ENCODE measurements at regions not wholly inside any gene's neighbourhood (a gene's known extent, or its start where the extent isn't known, plus 50 kb on each side); places are given as distances from the start of the nearest gene placed in this dataset.

DNA sequence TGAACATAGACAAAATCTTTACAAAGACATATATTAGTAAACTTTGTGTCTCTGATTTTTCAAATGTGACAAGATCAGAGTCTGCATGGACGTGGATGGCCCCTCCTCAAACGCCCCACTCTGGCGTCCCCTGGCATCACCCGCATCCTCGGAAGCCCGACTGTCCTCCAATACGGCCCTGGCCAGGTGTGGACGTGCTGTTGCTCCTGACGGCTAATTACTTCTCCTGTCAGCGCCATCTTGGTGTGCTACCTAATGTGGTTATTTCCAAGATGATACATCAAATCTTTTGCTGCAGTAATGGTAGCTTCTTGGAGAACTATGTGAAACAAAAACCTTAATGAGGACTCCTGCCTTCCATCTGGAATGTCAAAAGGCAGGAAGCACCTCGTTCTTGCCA lies 747.4 kb upstream of the SALL3 start:
- TF ChIP-seq, protein P1, sequence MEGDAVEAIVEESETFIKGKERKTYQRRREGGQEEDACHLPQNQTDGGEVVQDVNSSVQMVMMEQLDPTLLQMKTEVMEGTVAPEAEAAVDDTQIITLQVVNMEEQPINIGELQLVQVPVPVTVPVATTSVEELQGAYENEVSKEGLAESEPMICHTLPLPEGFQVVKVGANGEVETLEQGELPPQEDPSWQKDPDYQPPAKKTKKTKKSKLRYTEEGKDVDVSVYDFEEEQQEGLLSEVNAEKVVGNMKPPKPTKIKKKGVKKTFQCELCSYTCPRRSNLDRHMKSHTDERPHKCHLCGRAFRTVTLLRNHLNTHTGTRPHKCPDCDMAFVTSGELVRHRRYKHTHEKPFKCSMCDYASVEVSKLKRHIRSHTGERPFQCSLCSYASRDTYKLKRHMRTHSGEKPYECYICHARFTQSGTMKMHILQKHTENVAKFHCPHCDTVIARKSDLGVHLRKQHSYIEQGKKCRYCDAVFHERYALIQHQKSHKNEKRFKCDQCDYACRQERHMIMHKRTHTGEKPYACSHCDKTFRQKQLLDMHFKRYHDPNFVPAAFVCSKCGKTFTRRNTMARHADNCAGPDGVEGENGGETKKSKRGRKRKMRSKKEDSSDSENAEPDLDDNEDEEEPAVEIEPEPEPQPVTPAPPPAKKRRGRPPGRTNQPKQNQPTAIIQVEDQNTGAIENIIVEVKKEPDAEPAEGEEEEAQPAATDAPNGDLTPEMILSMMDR (IDR thresholded peaks at IDR 0.05; ENCODE audit: low read depth, low read length), result no peak
- TF ChIP-seq EZH2phosphoT487 (IDR thresholded peaks at IDR 0.05; ENCODE audit: low read depth), result no peak
